ENCODE measurements at regions not wholly inside any gene's neighbourhood (a gene's known extent, or its start where the extent isn't known, plus 50 kb on each side); places are given as distances from the start of the nearest gene placed in this dataset.
"Not testable (repeated sequence)": the region's sequence is repeated elsewhere in the genome, so short reads cannot be mapped to it uniquely, and the experiment has no call there.

GRCh38 chr4:82115183-82115582, 258.6 kb downstream of the HNRNPD start:
- TF ChIP-seq, protein P1, sequence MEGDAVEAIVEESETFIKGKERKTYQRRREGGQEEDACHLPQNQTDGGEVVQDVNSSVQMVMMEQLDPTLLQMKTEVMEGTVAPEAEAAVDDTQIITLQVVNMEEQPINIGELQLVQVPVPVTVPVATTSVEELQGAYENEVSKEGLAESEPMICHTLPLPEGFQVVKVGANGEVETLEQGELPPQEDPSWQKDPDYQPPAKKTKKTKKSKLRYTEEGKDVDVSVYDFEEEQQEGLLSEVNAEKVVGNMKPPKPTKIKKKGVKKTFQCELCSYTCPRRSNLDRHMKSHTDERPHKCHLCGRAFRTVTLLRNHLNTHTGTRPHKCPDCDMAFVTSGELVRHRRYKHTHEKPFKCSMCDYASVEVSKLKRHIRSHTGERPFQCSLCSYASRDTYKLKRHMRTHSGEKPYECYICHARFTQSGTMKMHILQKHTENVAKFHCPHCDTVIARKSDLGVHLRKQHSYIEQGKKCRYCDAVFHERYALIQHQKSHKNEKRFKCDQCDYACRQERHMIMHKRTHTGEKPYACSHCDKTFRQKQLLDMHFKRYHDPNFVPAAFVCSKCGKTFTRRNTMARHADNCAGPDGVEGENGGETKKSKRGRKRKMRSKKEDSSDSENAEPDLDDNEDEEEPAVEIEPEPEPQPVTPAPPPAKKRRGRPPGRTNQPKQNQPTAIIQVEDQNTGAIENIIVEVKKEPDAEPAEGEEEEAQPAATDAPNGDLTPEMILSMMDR (IDR thresholded peaks at IDR 0.05), result not testable (repeated sequence)
- TF ChIP-seq POLR2A (IDR thresholded peaks at IDR 0.05), result not testable (repeated sequence)
